CD14-positive monocyte (primary cell): ENCODE measurements at regions not wholly inside any gene's neighbourhood (a gene's known extent, or its start where the extent isn't known, plus 50 kb on each side); places are given as distances from the start of the nearest gene placed in this dataset.
A peak's percentile ranks its signal among the peaks of the same experiment; 100 is the strongest.

Experiments used
- DNase-seq, 3 donors: peaks; one replicate each; pipeline ENCODE4 v3.0.0-alpha.2; 2011 to 2022
- H2AFZ ChIP-seq: 2 replicates; pipeline ENCODE4 v1.6.0; 2012; ENCODE audit warnings: mild to moderate bottlenecking, low read depth, low read length, inconsistent platforms; ENCODE audit not compliant: insufficient read depth, poor library complexity, severe bottlenecking
- H3K27ac ChIP-seq, 2 donors: 1 replicate in 1 of 2; 2 replicates in 1 of 2; pipeline ENCODE4 v1.5.1; 2012 to 2013; ENCODE audit warnings: low read length in 2 of 2, control low read depth in 1 of 2, inconsistent platforms in 1 of 2, low read depth in 1 of 2, mild to moderate bottlenecking in 1 of 2
- H3K27me3 ChIP-seq, 2 donors: one replicate each; pipeline versions ENCODE4 v1.6.0 to v1.6.1; 2011 to 2013; ENCODE audit warnings: low read length in 2 of 2; ENCODE audit not compliant: control insufficient read depth in 2 of 2, insufficient read depth in 2 of 2
- H3K36me3 ChIP-seq, 2 donors: replicated peaks in 1 of 2; 1 replicate in 1 of 2; 2 replicates in 1 of 2; pipeline versions ENCODE4 v1.5.1 to v1.6.1; 2012 to 2013; ENCODE audit warnings: low read length in 2 of 2, control low read depth in 1 of 2, inconsistent platforms in 1 of 2, mild to moderate bottlenecking in 1 of 2; ENCODE audit not compliant: insufficient read depth in 2 of 2, control insufficient read depth in 1 of 2
- H3K4me1 ChIP-seq, 2 donors: 1 replicate in 1 of 2; 2 replicates in 1 of 2; pipeline versions ENCODE4 v1.5.1 to v1.6.1; 2012 to 2013; ENCODE audit warnings: low read length in 2 of 2, control low read depth in 1 of 2, inconsistent platforms in 1 of 2, mild to moderate bottlenecking in 1 of 2, moderate library complexity in 1 of 2; ENCODE audit not compliant: insufficient read depth in 2 of 2, control insufficient read depth in 1 of 2
- H3K4me2 ChIP-seq: replicated peaks from 2 replicates; pipeline ENCODE3; 2012; ENCODE audit warnings: low read length, moderate library complexity, mild to moderate bottlenecking; ENCODE audit not compliant: poor library complexity, severe bottlenecking; ENCODE audit errors: extremely low read depth
- H3K4me3 ChIP-seq, 3 experiments: fragments of 200-600 bp in 1 of 3; sonication (generic) in 1 of 3; replicated peaks in 1 of 3; 1 replicate in 2 of 3; 2 replicates in 1 of 3; pipeline ENCODE4 v1.5.1; 2011 to 2013; ENCODE audit warnings: low read length in 3 of 3, mild to moderate bottlenecking in 3 of 3, control low read depth in 2 of 3, low read depth in 2 of 3, inconsistent platforms in 1 of 3, moderate library complexity in 1 of 3
- H3K79me2 ChIP-seq: 2 replicates; pipeline ENCODE4 v1.6.0; 2012; ENCODE audit warnings: mild to moderate bottlenecking, control low read depth, inconsistent platforms, low read length, moderate library complexity; ENCODE audit not compliant: insufficient read depth
- H3K9ac ChIP-seq: 2 replicates; pipeline ENCODE4 v1.6.0; 2017; ENCODE audit warnings: low read length, mild to moderate bottlenecking; ENCODE audit not compliant: insufficient read depth, poor library complexity, severe bottlenecking
- H3K9me3 ChIP-seq, 2 donors: replicated peaks in 1 of 2; 1 replicate in 1 of 2; 2 replicates in 1 of 2; pipeline versions ENCODE4 v1.5.1 to v1.6.1; 2012 to 2013; ENCODE audit warnings: low read length in 2 of 2, control low read depth in 1 of 2; ENCODE audit not compliant: control insufficient read depth in 1 of 2, insufficient read depth in 1 of 2
- H4K20me1 ChIP-seq: 2 replicates; pipeline ENCODE4 v1.6.0; 2012; ENCODE audit warnings: mild to moderate bottlenecking, low read length, control low read depth, moderate library complexity; ENCODE audit not compliant: insufficient read depth
- H3K27ac Mint-ChIP-seq, 7 donors: one replicate each; pipeline ENCODE4 v1.8.0; 2020; ENCODE audit warnings: mild to moderate bottlenecking in 7 of 7, mixed read lengths in 7 of 7, moderate library complexity in 6 of 7, inconsistent platforms in 2 of 7
- H3K27me3 Mint-ChIP-seq, 3 donors: one replicate each; pipeline ENCODE4 v1.8.0; 2021 to 2022; ENCODE audit warnings: low read depth in 3 of 3, mild to moderate bottlenecking in 3 of 3, mixed read lengths in 3 of 3, moderate library complexity in 3 of 3, inconsistent platforms in 1 of 3
- H3K36me3 Mint-ChIP-seq, 2 donors: one replicate each; pipeline ENCODE4 v1.8.0; 2020; ENCODE audit warnings: mixed read lengths in 2 of 2, inconsistent platforms in 1 of 2, mild to moderate bottlenecking in 1 of 2
- H3K4me1 Mint-ChIP-seq: one replicate; pipeline ENCODE4 v1.8.0; 2020; ENCODE audit warnings: mild to moderate bottlenecking, mixed read lengths
- H3K4me3 Mint-ChIP-seq, 2 donors: one replicate each; pipeline ENCODE4 v1.8.0; 2020; ENCODE audit warnings: mild to moderate bottlenecking in 2 of 2, mixed read lengths in 2 of 2, moderate library complexity in 1 of 2
- H3K9me3 Mint-ChIP-seq, 7 donors: one replicate each; pipeline ENCODE4 v1.8.0; 2020 to 2022; ENCODE audit warnings: mixed read lengths in 7 of 7, mild to moderate bottlenecking in 6 of 7, moderate library complexity in 6 of 7, inconsistent platforms in 2 of 7
- CTCF ChIP-seq: fragments of 200-600 bp; IDR thresholded peaks from one replicate; pipeline ENCODE4 v1.8.0; 2022; ENCODE audit warnings: antibody characterized with exemption, mild to moderate bottlenecking
- WGBS: methylation state at CpG from one replicate; pipeline ENCODE4 v1.1.5; 2013; ENCODE audit warnings: missing lambda C conversion rate; ENCODE audit not compliant: insufficient coverage; 5-methylcytosine and 5-hydroxymethylcytosine counted together
- intact Hi-C, 2 donors: fragments of 100-400 bp; cut with micrococcal nuclease; formaldehyde crosslinking; loops; one replicate each; pipeline versions ENCODE4 v1.15.0 to v1.15.1; 2023

DNA sequence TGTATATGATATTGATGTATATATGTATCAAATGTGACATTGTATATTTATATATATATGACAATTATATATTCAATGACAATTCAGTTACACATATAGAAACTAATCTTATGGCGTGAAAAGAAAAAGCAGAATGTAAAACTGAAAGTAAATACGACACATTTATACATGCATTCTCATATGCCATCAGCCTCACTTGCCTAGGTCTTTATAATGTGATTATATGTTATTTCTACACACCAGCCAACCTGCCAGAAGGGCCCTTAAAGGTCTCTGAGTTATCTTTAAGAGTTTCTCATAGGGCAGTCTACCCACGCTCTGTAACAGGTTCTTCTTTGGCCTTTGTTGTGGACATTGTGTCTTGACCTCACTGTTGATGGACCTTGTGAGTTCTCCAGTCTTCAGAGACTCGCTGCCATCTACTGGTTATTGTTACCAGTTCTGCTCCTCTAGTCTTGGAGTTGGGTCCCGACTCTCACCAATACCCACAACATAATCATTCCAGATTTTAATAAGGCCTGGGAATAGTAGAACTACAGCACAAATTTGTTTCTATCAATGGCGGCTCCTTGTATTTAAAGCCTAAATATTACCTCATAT is 371.5 kb upstream of the GOLIM4 start:
- H3K9ac ChIP-seq: peak overlapping the region; percentile 38
- no peak for TF ChIP-seq CTCF
- no peaks in the 10 kb centered on the region for H3K27me3 ChIP-seq
- H4K20me1 ChIP-seq: no peaks in the 10 kb centered on the region
- H3K36me3 Mint-ChIP-seq: no peaks in the 10 kb centered on the region
- H3K27me3 Mint-ChIP-seq: no peaks in the 10 kb centered on the region
- H3K36me3 ChIP-seq: no peaks in the 10 kb centered on the region
- H3K4me1 ChIP-seq: no peaks in the 10 kb centered on the region
- intact Hi-C loops: no loop called here
- 10% methylated on average over 3 of the region's 6 CpGs for WGBS
- peaks cover 0 to 2% (median 0%) of the 10 kb centered on the region in 7 donors for H3K9me3 Mint-ChIP-seq
- DNase-seq: peak in 2 of 3 donors; percentile 2 to 3
- no peaks in the 10 kb centered on the region for H3K9me3 ChIP-seq
- H3K4me2 ChIP-seq: peak overlapping the region; percentile 50
- no peak overlapping the region for H3K27ac Mint-ChIP-seq
- H3K4me1 Mint-ChIP-seq: peaks cover 8% of the 10 kb centered on the region
- H3K27ac ChIP-seq: no peak overlapping the region
- H3K79me2 ChIP-seq: no peaks in the 10 kb centered on the region
- H3K4me3 ChIP-seq: peak overlapping the region; percentile 12 to 58 (median 54)
- peak overlapping the region; percentile 59 to 76 for H3K4me3 Mint-ChIP-seq
- H2AFZ ChIP-seq: peak overlapping the region; percentile 51

GRCh38 chr3:168461793-168462192 is 366.1 kb upstream of the GOLIM4 start:
- intact Hi-C loops: no loop called here
- Histone ChIP-seq H3K4me2 (no peak overlapping the region), H3K9ac (no peak overlapping the region), H2AFZ (no peak overlapping the region), H3K4me1 (no peaks in the 10 kb centered on the region), H3K79me2 (no peaks in the 10 kb centered on the region), H3K4me3 (no peak overlapping the region), H3K27me3 (no peaks in the 10 kb centered on the region), H3K36me3 (no peaks in the 10 kb centered on the region), H3K9me3 (no peaks in the 10 kb centered on the region), H4K20me1 (no peaks in the 10 kb centered on the region), H3K27ac (no peak overlapping the region)
- no peak for DNase-seq
- Mint-ChIP-seq H3K27me3 (peaks cover 0 to 3% (median 0%) of the 10 kb centered on the region in 3 donors), H3K4me3 (no peak overlapping the region), H3K27ac (no peak overlapping the region), H3K4me1 (peaks cover 1% of the 10 kb centered on the region), H3K9me3 (peaks cover 0 to 6% (median 2%) of the 10 kb centered on the region in 7 donors), H3K36me3 (no peaks in the 10 kb centered on the region)
- TF ChIP-seq CTCF: no peak
